GM23338 (cell line): ENCODE measurements at regions not wholly inside any gene's neighbourhood (a gene's known extent, or its start where the extent isn't known, plus 50 kb on each side); places are given as distances from the start of the nearest gene placed in this dataset.

Experiments used
- ATAC-seq: fragments of 200-7000 bp; cut with Tn5 transposase; 3 replicates; pipeline ENCODE4 v1.9.1; 2020
- DNase-seq: peaks from one replicate; pipeline ENCODE4 v3.0.0-alpha.2; 2015; ENCODE audit warnings: low spot score
- H2AFZ ChIP-seq: fragments of 200-600 bp; sonication (generic); 2 replicates; pipeline ENCODE4 v1.8.0; 2016; ENCODE audit warnings: antibody characterized with exemption, mild to moderate bottlenecking, moderate library complexity
- H3F3A ChIP-seq: fragments of 200-600 bp; sonication (generic); replicated peaks from 2 replicates; pipeline ENCODE4 v1.8.0; 2017; ENCODE audit warnings: antibody characterized with exemption, mixed run types, low read depth
- H3K27ac ChIP-seq: fragments of 200-600 bp; sonication (generic); 2 replicates; pipeline ENCODE4 v1.6.1; 2016; ENCODE audit warnings: low read depth
- H3K27me3 ChIP-seq: fragments of 200-600 bp; sonication (generic); 2 replicates; pipeline ENCODE4 v1.8.0; 2016; ENCODE audit warnings: mild to moderate bottlenecking, mixed run types, moderate library complexity; ENCODE audit not compliant: insufficient read depth
- H3K36me3 ChIP-seq: fragments of 200-600 bp; sonication (generic); 2 replicates; pipeline ENCODE4 v1.8.0; 2016; ENCODE audit warnings: mild to moderate bottlenecking; ENCODE audit not compliant: insufficient read depth
- H3K4me1 ChIP-seq: fragments of 200-600 bp; sonication (generic); 2 replicates; pipeline ENCODE4 v1.8.0; 2016; ENCODE audit warnings: mild to moderate bottlenecking, moderate library complexity; ENCODE audit not compliant: insufficient read depth
- H3K4me2 ChIP-seq: fragments of 200-600 bp; sonication (generic); 2 replicates; pipeline ENCODE4 v1.7.1; 2017; ENCODE audit warnings: mixed run types
- H3K4me3 ChIP-seq: fragments of 200-600 bp; sonication (generic); 2 replicates; pipeline ENCODE4 v1.6.1; 2016; ENCODE audit warnings: mixed run types
- H3K79me2 ChIP-seq: fragments of 200-600 bp; sonication (generic); replicated peaks from 2 replicates; pipeline ENCODE4 v1.8.0; 2017; ENCODE audit warnings: mild to moderate bottlenecking; ENCODE audit not compliant: insufficient read depth
- H3K9me2 ChIP-seq: fragments of 200-600 bp; sonication (generic); 2 replicates; pipeline ENCODE4 v1.8.0; 2017; ENCODE audit not compliant: insufficient read depth
- H4K20me1 ChIP-seq: fragments of 200-600 bp; sonication (generic); replicated peaks from 2 replicates; pipeline ENCODE4 v1.8.0; 2017; ENCODE audit warnings: mild to moderate bottlenecking; ENCODE audit not compliant: insufficient read depth
- H3K27ac Mint-ChIP-seq: 2 replicates; pipeline ENCODE4 v1.8.0; 2020; ENCODE audit warnings: inconsistent platforms, mild to moderate bottlenecking, moderate library complexity, mixed read lengths
- H3K27me3 Mint-ChIP-seq: 3 replicates; pipeline ENCODE4 v1.8.0; 2022; ENCODE audit warnings: low read depth, mild to moderate bottlenecking, moderate library complexity, mixed read lengths, inconsistent platforms; ENCODE audit not compliant: insufficient read depth, poor library complexity
- H3K36me3 Mint-ChIP-seq: 3 replicates; pipeline ENCODE4 v1.8.0; 2021; ENCODE audit warnings: low read depth, mild to moderate bottlenecking, inconsistent platforms, moderate library complexity, mixed read lengths
- H3K4me1 Mint-ChIP-seq: 3 replicates; pipeline ENCODE4 v1.8.0; 2020; ENCODE audit warnings: mild to moderate bottlenecking, inconsistent platforms, mixed read lengths
- H3K4me3 Mint-ChIP-seq: 3 replicates; pipeline ENCODE4 v1.8.0; 2021; ENCODE audit warnings: moderate library complexity, mild to moderate bottlenecking, inconsistent platforms, mixed read lengths
- H3K9me3 Mint-ChIP-seq: 3 replicates; pipeline ENCODE4 v1.8.0; 2020; ENCODE audit warnings: moderate library complexity, mild to moderate bottlenecking, inconsistent platforms, mixed read lengths
- CREB1 ChIP-seq: fragments of 250-450 bp; sonication (Bioruptor Pico); IDR thresholded peaks from 2 replicates; pipeline ENCODE4 v1.5.0; 2020; ENCODE audit warnings: low read depth, mild to moderate bottlenecking, moderate library complexity
- CTCF ChIP-seq, 2 experiments: fragments of 200-600 bp in 1 of 2; sonication (generic) in 1 of 2; conservative IDR thresholded peaks; 2 replicates each; pipeline versions ENCODE4 v1.5.1 to v1.6.1; 2016 to 2017; ENCODE audit warnings: antibody characterized with exemption in 2 of 2, low read depth in 2 of 2, mild to moderate bottlenecking in 2 of 2, moderate library complexity in 1 of 2
- ETS1 ChIP-seq: IDR thresholded peaks from 2 replicates; pipeline ENCODE4 v1.6.1; 2016; ENCODE audit warnings: antibody characterized with exemption
- EZH2 ChIP-seq: fragments of 200-600 bp; sonication (generic); IDR thresholded peaks from one replicate; pipeline ENCODE4 v1.8.0; 2017; ENCODE audit warnings: antibody characterized with exemption, mild to moderate bottlenecking, low read depth; ENCODE audit not compliant: unreplicated experiment
- EZH2phosphoT487 ChIP-seq: fragments of 200-600 bp; sonication (generic); IDR thresholded peaks from one replicate; pipeline ENCODE4 v1.8.1; 2018; ENCODE audit warnings: antibody characterized with exemption; ENCODE audit not compliant: unreplicated experiment
- JUNB ChIP-seq: IDR thresholded peaks from one replicate; pipeline ENCODE4 v1.6.1; 2016; ENCODE audit warnings: antibody characterized with exemption; ENCODE audit not compliant: unreplicated experiment
- NANOG ChIP-seq: IDR thresholded peaks from 2 replicates; pipeline ENCODE4 v1.6.1; 2016; ENCODE audit warnings: antibody characterized with exemption, borderline replicate concordance
- POLR2AphosphoS5 ChIP-seq: IDR thresholded peaks from 2 replicates; pipeline ENCODE4 v1.6.1; 2016; ENCODE audit warnings: antibody characterized with exemption, low read depth
- REST ChIP-seq: IDR thresholded peaks from one replicate; pipeline ENCODE4 v1.6.1; 2018; ENCODE audit warnings: antibody characterized with exemption; ENCODE audit not compliant: unreplicated experiment
- STAT1 ChIP-seq: IDR thresholded peaks from one replicate; pipeline ENCODE4 v1.6.1; 2016; ENCODE audit warnings: antibody characterized with exemption; ENCODE audit not compliant: unreplicated experiment
- ZNF114 ChIP-seq: fragments of 250-450 bp; sonication (Bioruptor Pico); IDR thresholded peaks from 2 replicates; pipeline ENCODE4 v1.5.0; 2020; ENCODE audit warnings: mild to moderate bottlenecking, moderate library complexity
- ZNF331 ChIP-seq: fragments of 250-450 bp; sonication (Bioruptor Pico); IDR thresholded peaks from 2 replicates; pipeline ENCODE4 v1.5.0; 2020; ENCODE audit warnings: low read depth, mild to moderate bottlenecking, moderate library complexity
- ZNF462 ChIP-seq: fragments of 250-450 bp; sonication (Bioruptor Pico); IDR thresholded peaks from 2 replicates; pipeline ENCODE4 v1.5.0; 2020; ENCODE audit warnings: mild to moderate bottlenecking, moderate library complexity

- Histone ChIP-seq H3K27me3 (no peaks in the 10 kb centered on the region), H3K4me3 (no peak overlapping the region), H2AFZ (no peak overlapping the region), H3K4me2 (no peak overlapping the region), H3F3A (no peaks in the 10 kb centered on the region), H3K27ac (no peak overlapping the region), H4K20me1 (no peaks in the 10 kb centered on the region), H3K4me1 (no peaks in the 10 kb centered on the region), H3K9me2 (no peaks in the 10 kb centered on the region), H3K36me3 (no peaks in the 10 kb centered on the region), H3K79me2 (no peaks in the 10 kb centered on the region)
- H3K36me3 Mint-ChIP-seq, result no peaks in the 10 kb centered on the region
- no peaks in the 10 kb centered on the region for H3K27me3 Mint-ChIP-seq
- ATAC-seq, result no peak
- DNase-seq, result no peak
- H3K4me3 Mint-ChIP-seq, result no peak overlapping the region
- H3K4me1 Mint-ChIP-seq, result no peaks in the 10 kb centered on the region; the same call in 2 of the 3 replicates
- TF ChIP-seq EZH2 (no peak), ZNF331 (CRISPR knock-in tag) (no peak), REST (no peak), POLR2AphosphoS5 (no peak), ZNF114 (CRISPR knock-in tag) (no peak), CREB1 (CRISPR knock-in tag) (no peak), JUNB (no peak), STAT1 (no peak), ZNF462 (CRISPR knock-in tag) (no peak), NANOG (no peak), CTCF (conservative IDR thresholded peaks at IDR 0.05; ENCODE audit: low read depth in 2 of 2) (no peak), EZH2phosphoT487 (no peak), ETS1 (no peak)
- no peaks in the 10 kb centered on the region for H3K9me3 Mint-ChIP-seq
- no peak overlapping the region for H3K27ac Mint-ChIP-seq
Measured at GRCh38 chr2:137870682-137871081, 93.6 kb upstream of the HNMT start.
